ENCODE measurements at regions not wholly inside any gene's neighbourhood (a gene's known extent, or its start where the extent isn't known, plus 50 kb on each side); places are given as distances from the start of the nearest gene placed in this dataset.

DNA sequence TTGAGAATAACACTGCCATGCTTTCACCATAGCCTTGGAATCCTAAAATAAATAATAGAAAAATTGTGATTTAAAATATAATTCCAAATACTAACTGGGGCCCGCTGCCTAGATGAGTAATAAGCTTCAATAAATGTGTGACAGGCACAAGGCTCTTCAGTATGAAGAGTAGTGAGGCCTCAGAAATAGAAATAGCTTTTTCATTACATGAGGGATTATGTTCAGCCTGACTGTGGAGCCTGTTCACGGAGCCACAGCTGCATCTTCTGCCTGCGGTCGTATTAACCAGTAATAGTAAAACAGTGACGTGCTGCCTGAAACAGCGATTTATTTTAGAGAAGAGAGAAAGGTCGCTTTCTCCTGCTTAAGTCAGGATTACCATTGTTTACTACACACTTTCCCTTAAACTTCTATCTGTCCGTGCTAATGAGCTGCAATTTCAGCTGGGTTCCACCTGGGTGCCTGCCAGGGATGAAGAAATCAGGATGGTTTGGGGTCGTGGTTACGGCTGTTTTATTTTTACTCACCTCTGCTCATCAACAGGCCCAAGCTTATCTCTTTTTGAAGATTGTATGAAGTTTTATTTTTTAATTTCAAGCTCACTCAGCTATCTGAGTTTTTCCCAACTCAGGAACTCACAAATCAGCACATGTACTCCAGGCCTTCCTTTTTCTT is 284.9 kb upstream of the WWC1 start:
- no peak for DNase-seq (ENCODE audit: low read depth in 3 of 3)

DNA sequence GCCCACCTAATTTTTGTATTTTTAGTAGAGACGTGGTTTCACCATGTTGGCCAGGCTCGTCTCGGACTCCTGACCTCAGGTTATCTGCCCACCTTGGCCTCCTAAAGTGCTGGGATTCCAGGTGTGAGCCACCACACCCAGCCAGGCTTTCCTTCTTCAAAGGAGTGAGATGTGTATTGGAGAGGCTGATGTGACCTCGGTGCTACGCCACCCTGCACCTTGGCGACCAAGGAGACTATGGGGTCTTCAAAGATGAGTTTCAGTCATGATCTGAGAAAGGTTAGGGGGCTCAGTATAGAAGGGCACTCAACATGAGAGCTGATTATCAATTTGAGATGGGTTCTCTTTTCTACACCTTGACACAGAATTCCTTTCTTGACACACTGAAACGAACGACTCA is 284.2 kb upstream of the WWC1 start:
- DNase-seq (ENCODE audit: low read depth in 3 of 3): no peak

DNA sequence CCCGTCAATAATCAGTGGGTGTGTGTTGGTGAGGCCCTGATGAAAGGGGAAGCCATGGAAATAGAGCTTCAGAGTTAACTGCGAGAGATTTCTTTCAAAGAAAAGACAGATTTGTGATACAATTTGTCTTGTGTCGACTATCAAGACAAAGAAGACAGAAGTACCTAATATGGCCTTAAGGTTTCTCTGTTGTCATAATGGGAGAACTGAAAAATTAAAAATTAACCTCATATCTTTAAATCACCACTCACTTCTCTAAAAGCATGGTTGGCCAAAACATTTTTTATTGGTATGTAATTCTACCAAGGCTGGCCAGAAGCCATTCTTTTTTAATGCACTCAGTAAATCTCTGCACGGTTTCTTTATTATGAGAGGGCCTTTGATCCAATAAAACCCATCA is 282.9 kb upstream of the WWC1 start:
- no peak for DNase-seq (ENCODE audit: low read depth in 3 of 3)

DNA sequence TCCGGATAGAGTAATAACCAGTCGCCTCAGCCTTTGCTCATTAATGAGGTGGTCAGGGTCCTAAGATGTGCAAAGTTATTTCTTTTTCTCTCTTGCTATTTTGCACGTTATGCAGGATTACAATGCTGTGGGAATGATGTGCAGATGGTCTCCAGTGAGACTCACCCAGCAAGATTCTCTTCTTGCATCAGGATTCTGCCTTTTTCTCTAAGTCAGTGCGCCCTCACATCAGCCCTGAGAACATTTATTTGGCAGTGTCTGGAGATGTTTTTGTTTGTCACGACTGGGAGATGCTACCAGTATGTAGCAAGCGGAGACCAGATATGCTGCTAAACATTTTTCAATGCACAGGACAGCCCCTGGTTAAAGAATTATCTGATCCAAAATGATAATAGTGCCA is 280.3 kb upstream of the WWC1 start:
- DNase-seq (ENCODE audit: low read depth in 3 of 3): no peak

DNA sequence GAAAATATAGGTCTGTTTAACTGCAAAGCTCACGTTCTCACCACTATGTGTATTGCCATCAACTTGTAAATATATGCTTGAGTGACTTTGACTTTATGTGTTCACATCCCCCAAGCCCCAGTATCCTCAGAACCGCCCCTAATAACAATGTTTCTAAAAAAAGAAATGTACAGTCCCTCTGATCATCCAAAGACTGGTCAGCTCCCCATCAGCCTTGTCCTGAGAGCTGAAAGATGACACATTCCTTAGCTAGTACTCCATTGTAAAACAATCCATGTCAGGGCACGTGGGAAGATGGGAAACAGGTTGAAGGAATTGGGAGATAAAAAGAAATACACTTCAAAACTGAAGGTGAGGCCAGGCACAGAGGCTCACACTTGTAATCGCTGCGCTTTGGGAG is 279.4 kb upstream of the WWC1 start:
- DNase-seq (ENCODE audit: low read depth in 3 of 3): no peak

DNA sequence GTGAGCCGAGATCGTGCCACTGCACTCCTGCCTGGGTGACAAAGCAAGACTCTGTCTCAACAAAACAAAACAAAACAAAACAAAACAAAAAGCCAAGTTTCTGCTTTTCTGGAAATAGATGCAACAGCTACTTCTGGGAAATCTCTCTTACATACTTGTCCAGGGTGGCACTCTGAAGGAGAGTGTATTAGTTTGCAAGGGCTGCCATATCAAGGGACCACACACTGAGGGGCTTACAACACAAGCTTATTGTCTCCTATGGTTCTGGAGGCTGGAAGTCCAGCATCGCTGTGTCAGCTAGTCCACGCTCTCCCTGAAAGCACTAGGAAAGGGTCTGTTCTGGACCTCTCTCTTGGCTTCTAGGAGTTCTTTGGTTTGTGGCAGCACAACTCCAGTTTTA is 277.9 kb upstream of the WWC1 start:
- no peak for DNase-seq (ENCODE audit: low read depth in 3 of 3)

DNA sequence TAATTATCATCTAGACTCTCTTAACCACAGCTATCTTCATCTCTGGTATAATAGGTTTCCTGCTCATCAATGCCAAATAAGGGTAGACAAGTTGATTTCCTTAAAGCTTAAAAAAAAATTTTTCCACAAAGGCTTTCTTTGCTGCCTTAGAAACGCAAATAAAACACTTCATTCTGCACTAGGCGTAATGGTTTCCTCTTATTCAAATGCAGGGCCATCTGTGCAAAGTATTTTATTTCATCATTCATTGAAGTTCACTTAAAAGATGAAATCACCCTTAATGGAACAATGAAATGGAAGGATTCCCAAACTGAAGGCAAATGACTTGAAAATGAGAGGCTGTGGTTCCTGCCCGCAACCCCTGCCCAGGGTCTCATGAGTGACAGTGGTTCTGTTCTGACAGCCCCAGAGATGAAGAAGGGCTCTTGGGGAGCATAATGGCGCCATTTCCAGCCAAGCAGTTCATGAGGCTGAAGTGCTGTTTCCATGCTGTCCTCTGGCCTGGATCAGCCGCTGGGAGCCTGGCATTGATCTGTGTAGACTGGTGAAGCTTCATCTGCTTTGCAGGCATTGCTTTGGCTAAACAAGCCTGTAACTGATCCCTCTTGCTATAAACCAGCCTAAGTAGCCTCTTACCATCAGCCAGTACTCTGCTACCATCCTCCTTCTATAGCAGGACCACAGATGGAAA is 276.9 kb upstream of the WWC1 start:
- DNase-seq (ENCODE audit: low read depth in 3 of 3): no peak

DNA sequence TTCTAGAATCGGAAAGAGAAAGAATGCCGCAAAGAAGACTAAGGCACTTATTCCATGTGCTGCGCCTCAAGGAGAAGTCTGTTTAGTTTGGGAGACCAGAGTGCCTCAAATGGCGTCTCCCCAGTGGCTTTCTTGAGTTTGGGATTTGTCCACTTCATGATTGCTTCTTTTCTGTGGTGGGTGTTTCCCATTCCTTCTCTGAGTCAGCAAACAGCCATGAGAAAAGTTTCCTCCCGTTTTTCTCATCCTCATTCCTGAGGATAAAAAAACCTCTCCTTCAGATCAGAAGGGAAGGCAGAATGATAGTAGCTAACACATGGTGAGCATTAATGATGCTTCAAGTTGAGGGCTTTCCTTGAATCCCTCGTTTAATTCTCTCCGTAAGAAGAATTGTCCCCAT is 275.9 kb upstream of the WWC1 start:
- no peak for DNase-seq (ENCODE audit: low read depth in 3 of 3)

DNA sequence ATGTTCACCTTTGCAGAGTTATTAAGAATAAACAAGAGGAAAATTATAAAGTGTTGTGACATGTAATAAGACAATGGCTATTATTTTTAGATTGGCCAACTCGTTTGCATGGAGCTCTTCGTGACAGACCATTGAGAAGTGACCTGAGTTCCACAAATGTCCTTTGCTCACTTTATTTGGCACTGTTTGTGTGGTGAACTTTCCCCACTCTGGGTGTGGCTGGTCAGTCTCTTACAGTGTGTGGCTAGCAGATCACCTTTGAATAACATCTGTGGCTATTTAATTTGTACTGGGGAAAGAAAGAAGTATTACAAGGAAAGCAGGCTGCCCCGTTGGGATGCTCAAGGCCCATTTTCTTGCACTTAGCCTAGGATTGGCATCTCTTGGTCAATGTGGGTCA is 274.1 kb upstream of the WWC1 start:
- DNase-seq (ENCODE audit: low read depth in 3 of 3): no peak

DNA sequence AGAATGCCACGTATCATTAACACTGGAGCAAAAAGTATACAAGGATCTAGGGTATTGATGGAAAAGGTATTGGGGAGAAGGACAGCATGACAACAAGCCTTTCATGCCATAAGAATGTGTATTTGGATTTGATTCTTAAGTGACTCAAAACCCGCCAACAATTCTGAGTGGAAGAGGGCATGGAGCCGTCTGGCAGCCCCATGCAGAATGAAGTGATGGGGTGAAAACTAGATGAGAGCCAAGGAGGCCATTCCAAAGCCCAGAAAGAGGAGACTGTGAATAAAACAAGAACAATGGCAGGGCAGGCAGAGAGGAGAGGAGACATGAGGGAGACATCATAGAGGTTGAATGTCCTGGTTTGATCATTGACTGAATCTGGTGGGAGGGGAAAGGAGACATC is 272.3 kb upstream of the WWC1 start:
- DNase-seq (ENCODE audit: low read depth in 3 of 3): no peak

DNA sequence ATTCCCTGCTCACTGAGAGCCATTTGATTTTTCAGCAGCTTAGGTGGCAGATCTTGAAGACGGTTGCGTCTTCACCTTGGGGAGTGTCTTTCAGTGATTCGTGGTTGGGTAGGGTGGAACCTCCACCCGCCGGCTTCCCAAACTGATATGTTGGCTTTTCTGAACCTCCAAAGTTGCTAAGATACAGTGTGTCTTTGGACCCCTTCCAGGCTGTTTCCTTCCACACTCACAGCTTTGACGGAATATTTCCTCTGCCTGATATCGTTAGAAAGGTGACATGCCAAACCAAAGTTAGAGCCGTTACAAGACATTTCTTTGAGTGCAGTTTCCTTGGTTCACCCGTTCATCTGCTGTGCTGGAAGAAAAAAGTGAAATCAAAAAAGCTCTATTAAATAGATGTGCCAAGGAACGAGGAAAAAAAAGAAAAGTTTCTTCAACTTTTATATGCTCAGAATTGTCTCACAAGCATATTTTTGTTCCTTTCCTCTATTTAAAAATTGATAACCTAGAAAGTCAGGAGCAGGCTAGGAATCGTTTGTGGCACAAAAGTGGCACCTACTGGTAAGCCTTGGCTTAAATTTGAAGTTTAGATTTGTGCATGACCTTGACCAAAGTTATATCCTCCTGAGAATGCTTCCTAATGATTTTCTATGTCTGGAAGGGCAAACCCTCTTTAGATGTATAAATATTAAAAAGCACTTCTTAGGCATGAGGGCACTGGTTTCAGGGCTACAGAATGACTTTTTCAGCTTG is 270.7 kb upstream of the WWC1 start:
- DNase-seq (ENCODE audit: low read depth in 3 of 3): no peak

DNA sequence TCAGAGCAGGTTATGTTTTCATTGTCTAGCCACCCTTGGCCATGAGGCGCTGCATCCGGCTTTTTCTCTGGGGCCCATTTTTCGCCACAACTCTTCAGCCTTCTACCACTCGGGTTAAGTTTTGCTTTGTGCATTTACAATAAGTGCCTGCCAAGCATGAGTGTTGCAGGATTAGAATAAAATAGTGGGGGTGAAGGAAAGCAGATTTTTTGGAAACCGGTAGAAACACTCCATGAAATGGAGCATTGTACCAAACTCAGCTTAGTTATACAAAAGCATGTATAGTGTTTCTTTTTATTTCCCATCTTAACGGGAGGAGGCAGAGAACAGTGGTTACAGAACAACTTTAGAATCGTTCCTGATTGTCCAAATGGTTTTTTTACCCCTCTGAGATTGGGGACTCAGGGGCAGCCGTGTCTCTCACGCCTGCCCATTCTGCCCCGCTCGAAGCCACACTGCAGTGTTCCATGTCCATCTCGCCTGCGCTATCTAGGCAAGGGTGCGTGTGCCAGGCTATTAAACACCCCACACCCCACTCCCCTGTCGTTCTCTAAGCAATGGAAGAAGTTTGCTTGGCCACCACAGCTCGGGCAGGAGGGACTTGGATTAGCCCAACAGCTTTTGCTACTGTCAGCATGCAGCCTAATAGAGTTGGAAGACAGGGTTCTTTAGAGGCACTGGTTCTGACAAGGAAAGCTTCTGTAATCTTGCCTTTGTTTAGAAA is 268.8 kb upstream of the WWC1 start:
- no peak for DNase-seq (ENCODE audit: low read depth in 3 of 3)

DNA sequence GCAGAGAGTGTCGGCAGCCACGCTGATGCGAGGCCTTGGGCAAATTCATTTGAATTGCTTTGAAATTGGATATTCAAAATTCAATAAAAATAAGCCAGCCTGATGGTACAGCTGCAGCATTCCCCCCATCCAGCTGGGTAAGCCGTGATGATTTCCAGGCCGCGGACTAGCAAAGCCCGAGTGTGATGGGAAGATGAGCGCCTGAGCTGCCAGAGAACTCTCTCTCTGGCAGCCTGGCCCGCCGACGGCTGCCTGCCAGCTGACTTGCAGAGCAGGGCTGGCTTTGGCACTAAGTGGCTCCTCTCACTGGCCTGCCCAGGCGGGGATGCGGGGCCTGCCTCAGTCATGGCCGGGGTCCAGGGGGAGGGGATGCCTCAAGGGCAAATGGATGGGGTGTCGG is 268.3 kb upstream of the WWC1 start:
- DNase-seq (ENCODE audit: low read depth in 3 of 3): no peak

DNA sequence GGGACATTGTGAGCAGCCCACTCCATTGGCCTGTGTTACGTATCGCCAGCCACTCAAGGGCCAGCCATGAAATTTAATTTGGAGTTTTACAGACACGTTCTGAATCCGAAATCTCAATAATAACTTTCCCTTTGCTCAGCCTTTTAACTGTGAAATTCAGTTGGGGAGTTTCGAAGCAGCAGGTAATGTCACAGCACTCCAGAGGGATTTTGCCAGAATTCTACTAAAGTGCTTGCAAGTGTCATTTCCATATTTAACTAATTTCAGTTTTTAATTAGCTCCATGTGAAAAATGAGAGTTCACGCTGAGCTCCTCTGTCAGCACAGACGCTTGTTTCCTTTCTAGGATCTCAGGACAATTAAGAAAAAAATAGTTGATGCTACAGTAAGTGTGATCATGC is 267.1 kb upstream of the WWC1 start:
- no peak for DNase-seq (ENCODE audit: low read depth in 3 of 3)

DNA sequence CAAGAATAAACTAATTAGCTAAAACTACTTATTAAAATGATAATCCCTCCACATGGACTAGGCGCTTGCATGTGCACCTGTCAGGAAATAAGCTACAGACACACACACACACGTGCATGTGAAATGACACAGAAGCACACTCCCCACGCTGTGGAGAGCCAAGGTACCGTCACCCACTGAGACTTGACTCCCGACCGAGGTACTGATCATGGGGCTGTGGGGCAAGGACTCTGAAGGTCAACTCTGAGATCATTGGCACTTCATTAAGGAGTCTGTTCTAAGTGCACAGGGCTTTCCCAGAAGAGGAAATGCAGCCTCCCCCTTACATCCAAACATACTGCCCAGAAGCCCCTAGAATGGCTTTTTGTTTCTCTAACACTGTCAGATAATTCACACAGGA is 264.4 kb upstream of the WWC1 start:
- no peak for DNase-seq (ENCODE audit: low read depth in 3 of 3)

DNA sequence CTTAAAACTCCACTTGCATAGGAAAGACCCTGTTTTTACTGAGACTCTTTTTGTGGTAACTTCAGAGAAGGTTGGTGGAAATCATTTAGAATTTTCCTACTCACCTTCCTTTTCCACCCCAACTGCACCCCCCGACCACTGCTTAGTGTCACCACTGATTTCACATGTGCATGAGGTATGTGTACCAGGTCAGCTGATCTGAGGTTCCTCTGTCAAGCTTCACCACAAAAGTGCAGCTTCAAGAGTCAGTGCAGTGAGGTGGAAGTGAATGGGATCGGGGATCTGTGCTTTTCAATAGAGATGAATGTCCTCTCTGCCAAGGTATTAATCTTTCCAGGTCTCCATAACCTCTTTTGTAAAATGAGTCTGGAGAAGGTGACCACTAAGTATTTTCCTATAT is 260.5 kb upstream of the WWC1 start:
- DNase-seq (ENCODE audit: low read depth in 3 of 3): no peak

DNA sequence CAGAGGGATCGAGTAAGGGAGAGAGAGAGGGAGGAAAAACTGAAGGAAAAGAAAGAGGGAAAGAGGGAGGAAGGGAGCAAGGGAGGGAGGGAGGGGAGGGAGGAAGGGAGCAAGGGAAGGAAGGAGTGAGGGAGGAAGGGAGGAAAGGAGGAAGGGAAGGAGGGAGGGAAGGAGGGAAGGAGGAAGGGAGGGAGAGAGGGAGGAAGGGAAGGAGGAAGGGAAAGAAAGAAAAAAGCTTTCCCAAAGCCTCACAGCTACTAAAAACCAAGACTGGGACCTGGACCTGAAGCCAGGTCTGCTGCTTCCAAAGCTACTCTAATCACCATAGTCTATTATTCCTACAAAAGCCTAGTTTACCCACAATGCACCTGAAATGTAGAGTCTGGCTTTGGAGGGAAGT is 259.8 kb upstream of the WWC1 start:
- DNase-seq (ENCODE audit: low read depth in 3 of 3): no peak

DNA sequence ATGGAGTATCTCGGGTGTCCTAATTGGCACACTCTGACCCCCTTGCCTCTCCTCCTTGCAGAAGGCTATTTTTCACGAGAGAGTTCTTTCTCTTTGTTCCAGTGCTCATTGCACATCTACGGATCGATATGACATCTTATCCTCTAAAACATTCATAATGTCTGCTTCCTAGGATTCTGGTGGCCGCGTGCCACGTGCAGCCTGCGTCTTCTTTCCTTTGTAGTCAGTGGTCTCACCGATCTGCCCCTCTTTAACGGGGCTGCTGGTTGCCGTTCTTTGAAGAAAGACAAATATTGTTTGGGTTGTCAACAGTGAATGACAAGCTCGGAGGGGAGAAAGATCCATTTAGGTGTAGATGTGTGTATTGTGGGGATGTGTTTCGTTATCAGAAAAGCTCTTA is 252.4 kb upstream of the WWC1 start:
- DNase-seq (ENCODE audit: low read depth in 3 of 3): no peak

DNA sequence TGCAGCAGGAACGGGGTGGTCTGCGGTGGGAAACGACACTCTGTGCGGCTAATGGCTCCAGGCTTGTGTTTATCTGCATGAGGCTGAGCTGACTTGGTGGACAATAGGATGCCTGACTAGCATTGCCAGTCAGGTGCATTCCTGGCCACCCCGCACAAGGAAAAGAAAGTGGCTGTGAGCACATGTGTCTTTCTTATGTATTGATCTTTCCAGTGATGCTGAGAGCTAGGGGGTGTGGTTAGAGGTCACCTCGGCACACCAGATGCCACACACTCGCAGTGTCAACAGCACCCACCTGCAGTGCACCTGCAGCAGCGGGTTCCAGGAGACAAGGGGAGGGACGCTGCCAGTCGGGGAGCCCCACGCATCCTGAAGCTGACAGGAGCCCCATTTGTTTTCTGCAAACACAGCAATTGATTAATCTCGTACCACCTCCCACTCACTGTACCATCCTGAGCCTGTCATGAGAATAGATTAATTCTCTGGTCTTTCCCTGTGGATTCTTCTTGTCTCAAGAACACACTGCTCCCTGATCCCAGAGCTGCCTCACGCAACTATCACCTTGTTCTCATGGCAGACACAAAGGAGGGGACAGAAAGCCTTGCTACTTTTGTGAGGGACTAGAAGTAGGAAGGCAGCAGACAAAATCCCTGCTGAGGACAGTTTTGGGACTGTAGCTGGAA is 251.7 kb upstream of the WWC1 start:
- no peak for DNase-seq (ENCODE audit: low read depth in 3 of 3)

DNA sequence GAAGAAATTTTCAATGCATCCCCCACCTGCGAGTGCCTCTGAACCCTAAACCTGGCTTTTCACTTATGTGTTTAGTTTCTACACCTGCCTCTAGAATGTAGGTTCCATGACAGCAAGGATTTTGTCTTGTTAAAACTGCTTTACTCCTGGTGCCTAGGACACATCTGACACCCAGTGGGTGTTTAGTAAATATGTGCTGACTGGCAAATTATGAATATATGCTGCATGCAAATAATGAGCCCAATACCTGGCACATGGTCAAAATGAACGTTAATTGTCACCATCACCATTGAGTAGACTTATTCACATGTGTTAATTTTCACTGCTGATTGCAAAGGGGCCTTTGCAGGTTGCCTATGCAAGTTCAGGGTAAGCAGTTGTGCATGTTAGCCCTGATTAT is 249.9 kb upstream of the WWC1 start:
- no peak for DNase-seq (ENCODE audit: low read depth in 3 of 3)

DNA sequence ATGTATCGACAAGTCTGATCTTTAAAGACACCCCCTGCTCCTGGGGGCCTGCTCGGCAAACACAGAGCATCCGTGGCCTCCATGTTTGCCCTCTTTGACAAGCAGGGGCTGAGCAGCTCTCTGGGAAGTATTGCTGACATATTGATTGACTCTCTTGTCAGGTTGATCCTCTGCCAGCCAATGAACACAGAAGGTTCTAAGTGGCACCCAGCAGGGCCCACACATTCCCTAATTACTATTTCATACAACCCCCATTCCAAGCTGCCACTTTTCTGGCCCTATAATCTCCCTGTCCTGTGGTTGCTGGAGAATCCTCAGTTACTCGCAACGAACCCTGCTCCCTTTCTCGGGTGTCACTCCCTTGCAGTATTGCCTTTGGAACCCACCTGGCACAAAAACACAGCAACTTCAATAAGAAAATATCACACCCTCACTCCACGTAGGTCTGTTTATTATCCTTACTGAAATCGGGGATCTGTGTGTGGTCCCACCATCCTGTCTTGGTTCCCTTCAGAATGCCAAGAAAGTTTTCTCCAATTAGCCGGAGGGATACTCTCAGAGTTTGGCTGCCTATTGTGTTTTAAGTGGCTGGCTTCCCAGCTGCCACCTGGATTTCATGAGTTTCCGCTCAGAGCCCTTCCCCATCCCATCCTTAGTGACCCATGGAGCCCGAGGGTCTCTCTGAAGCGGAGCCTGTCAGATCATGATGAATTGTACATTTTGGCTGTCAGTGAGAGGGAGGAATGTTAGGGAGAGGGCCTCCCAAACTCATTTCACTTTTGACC is 249.0 kb upstream of the WWC1 start:
- DNase-seq (ENCODE audit: low read depth in 3 of 3): no peak
